H1 (cell line): ENCODE measurements at regions not wholly inside any gene's neighbourhood (a gene's known extent, or its start where the extent isn't known, plus 50 kb on each side); places are given as distances from the start of the nearest gene placed in this dataset.

ENCODE experiments used
- CTCF ChIA-PET: fragments of 300-600 bp; sonication (Branson Sonifier 250); formaldehyde crosslinking; loops from one replicate; lab custom pipeline; 2021; ENCODE audit not compliant: partially characterized antibody; lab: Charles Lee
- POLR2A ChIA-PET: fragments of 300-600 bp; sonication (Branson Sonifier 250); formaldehyde crosslinking; loops from one replicate; lab custom pipeline; 2021; ENCODE audit warnings: inconsistent platforms; ENCODE audit not compliant: partially characterized antibody; lab: Charles Lee
- DNase-seq, 2 experiments: peaks; one replicate each; pipeline versions ENCODE4 v3.0.0 to v3.0.0-alpha.2; 2010 to 2022; ENCODE audit warnings: low spot score in 2 of 2, low read depth in 1 of 2, mixed read lengths in 1 of 2
- FAIRE-seq: peaks from 2 replicates; lab custom pipeline; 2011; peaks lifted over from hg19 to GRCh38; lab: Jason Lieb, UNC
- H2AFZ ChIP-seq: 2 replicates; pipeline ENCODE4 v1.8.1; 2012; ENCODE audit warnings: low read length, inconsistent platforms
- H2AK5ac ChIP-seq: 2 replicates; pipeline ENCODE4 v1.6.1; 2013; ENCODE audit warnings: low read depth, low read length
- H2BK120ac ChIP-seq: replicated peaks from 2 replicates; pipeline ENCODE3; 2013; ENCODE audit warnings: low read depth, low read length, inconsistent platforms
- H2BK12ac ChIP-seq: 2 replicates; pipeline ENCODE4 v1.6.1; 2013; ENCODE audit warnings: low read depth, low read length
- H2BK15ac ChIP-seq: 2 replicates; pipeline ENCODE4 v1.6.1; 2013; ENCODE audit warnings: low read length
- H2BK20ac ChIP-seq: 2 replicates; pipeline ENCODE4 v1.6.1; 2013; ENCODE audit warnings: low read length
- H2BK5ac ChIP-seq: 2 replicates; pipeline ENCODE4 v1.6.1; 2013; ENCODE audit warnings: low read depth, low read length
- H3K14ac ChIP-seq: 2 replicates; pipeline ENCODE4 v1.6.1; 2013; ENCODE audit warnings: inconsistent platforms; ENCODE audit not compliant: insufficient read length
- H3K18ac ChIP-seq: 2 replicates; pipeline ENCODE4 v1.6.1; 2013; ENCODE audit warnings: low read length; ENCODE audit errors: extremely low read depth
- H3K23ac ChIP-seq: 2 replicates; pipeline ENCODE4 v1.6.1; 2013; ENCODE audit warnings: inconsistent platforms; ENCODE audit not compliant: insufficient read length
- H3K23me2 ChIP-seq: 2 replicates; pipeline ENCODE4 v1.6.1; 2013; ENCODE audit warnings: low read depth, low read length
- H3K27ac ChIP-seq: 2 replicates; pipeline ENCODE4 v1.6.1; 2011; ENCODE audit warnings: low read depth, low read length, inconsistent platforms
- H3K27me3 ChIP-seq, 4 experiments: replicated peaks in 1 of 4; 1 replicate in 1 of 4; 2 replicates in 3 of 4; pipeline versions ENCODE4 v1.6.1 to v1.8.1; 2011 to 2013; ENCODE audit warnings: low read length in 3 of 4, mild to moderate bottlenecking in 3 of 4, inconsistent platforms in 2 of 4, mixed read lengths in 2 of 4, moderate library complexity in 1 of 4; ENCODE audit not compliant: control insufficient read depth in 3 of 4, insufficient read depth in 3 of 4; ENCODE audit errors: extremely low read depth in 1 of 4
- H3K36me3 ChIP-seq, 4 experiments: 2 replicates each; pipeline versions ENCODE4 v1.6.1 to v1.8.1; 2011 to 2013; ENCODE audit warnings: mild to moderate bottlenecking in 4 of 4, low read length in 3 of 4, moderate library complexity in 2 of 4, control low read depth in 1 of 4, inconsistent platforms in 1 of 4; ENCODE audit not compliant: insufficient read depth in 4 of 4, control insufficient read depth in 2 of 4
- H3K4ac ChIP-seq: replicated peaks from 2 replicates; pipeline ENCODE3; 2013; ENCODE audit warnings: low read length, low read depth, mixed read lengths, inconsistent platforms; ENCODE audit not compliant: insufficient read length
- H3K4me1 ChIP-seq, 4 experiments: replicated peaks in 1 of 4; 1 replicate in 1 of 4; 2 replicates in 3 of 4; pipeline versions ENCODE4 v1.6.1 to v1.8.1; 2011 to 2013; ENCODE audit warnings: low read length in 3 of 4, inconsistent platforms in 2 of 4, mixed read lengths in 1 of 4; ENCODE audit not compliant: insufficient read depth in 4 of 4, control insufficient read depth in 3 of 4
- H3K4me2 ChIP-seq, 2 experiments: 2 replicates each; pipeline versions ENCODE4 v1.6.1 to v1.8.1; 2011 to 2013; ENCODE audit warnings: low read depth in 2 of 2, low read length in 2 of 2, control low read depth in 1 of 2, inconsistent platforms in 1 of 2, mild to moderate bottlenecking in 1 of 2; ENCODE audit not compliant: insufficient read depth in 1 of 2
- H3K4me3 ChIP-seq, 4 experiments: fragments of 200-600, 300-600 bp in 1 of 4; sonication (generic), shearing (Covaris generic), sonication (Bioruptor Twin) in 1 of 4; 2 replicates each; pipeline versions ENCODE4 v1.5.1 to v1.8.1; 2011 to 2016; ENCODE audit warnings: low read length in 4 of 4, low read depth in 3 of 4, control low read depth in 2 of 4, inconsistent platforms in 2 of 4, mild to moderate bottlenecking in 2 of 4, mixed read lengths in 1 of 4, moderate library complexity in 1 of 4; ENCODE audit not compliant: insufficient read depth in 2 of 4; ENCODE audit errors: extremely low read depth in 1 of 4
- H3K56ac ChIP-seq: replicated peaks from 2 replicates; pipeline ENCODE3; 2013; ENCODE audit warnings: low read depth, mild to moderate bottlenecking, mixed read lengths, low read length, inconsistent platforms; ENCODE audit not compliant: insufficient read length
- H3K79me1 ChIP-seq: 2 replicates; pipeline ENCODE4 v1.6.1; 2013; ENCODE audit warnings: low read depth, low read length, control low read depth
- H3K79me2 ChIP-seq, 2 experiments: 2 replicates each; pipeline versions ENCODE4 v1.6.1 to v1.8.1; 2012 to 2013; ENCODE audit warnings: low read length in 2 of 2, mild to moderate bottlenecking in 2 of 2, inconsistent platforms in 1 of 2; ENCODE audit not compliant: insufficient read depth in 2 of 2, control insufficient read depth in 1 of 2
- H3K9ac ChIP-seq, 4 experiments: replicated peaks in 1 of 4; 1 replicate in 1 of 4; 2 replicates in 3 of 4; pipeline versions ENCODE4 v1.6.1 to v1.8.1; 2011 to 2013; ENCODE audit warnings: low read depth in 3 of 4, low read length in 3 of 4, control low read depth in 2 of 4, mild to moderate bottlenecking in 2 of 4, moderate library complexity in 2 of 4, inconsistent platforms in 1 of 4; ENCODE audit errors: extremely low read depth in 1 of 4
- H3K9me3 ChIP-seq, 2 experiments: 2 replicates each; pipeline versions ENCODE4 v1.6.1 to v1.8.1; 2012 to 2013; ENCODE audit warnings: mild to moderate bottlenecking in 2 of 2, moderate library complexity in 2 of 2, control low read depth in 1 of 2, inconsistent platforms in 1 of 2, low read depth in 1 of 2, low read length in 1 of 2, mixed read lengths in 1 of 2; ENCODE audit not compliant: insufficient read depth in 2 of 2
- H4K20me1 ChIP-seq, 2 experiments: replicated peaks in 1 of 2; 2 replicates each; pipeline versions ENCODE3 to v1.8.1; 2011 to 2013; ENCODE audit warnings: inconsistent platforms in 2 of 2, low read length in 2 of 2, mild to moderate bottlenecking in 1 of 2; ENCODE audit not compliant: insufficient read depth in 2 of 2, control insufficient read depth in 1 of 2
- H4K5ac ChIP-seq: 2 replicates; pipeline ENCODE4 v1.6.1; 2013; ENCODE audit warnings: low read length, low read depth, mixed read lengths, inconsistent platforms; ENCODE audit not compliant: insufficient read length
- H4K8ac ChIP-seq: 2 replicates; pipeline ENCODE4 v1.8.0; 2013; ENCODE audit warnings: mild to moderate bottlenecking, moderate library complexity, low read length, inconsistent platforms; ENCODE audit not compliant: insufficient read depth; ENCODE audit errors: extremely low read depth
- H4K91ac ChIP-seq: replicated peaks from 2 replicates; pipeline ENCODE3; 2013; ENCODE audit warnings: low read length, mixed read lengths, inconsistent platforms; ENCODE audit not compliant: insufficient read length
- GTF2F1 ChIP-seq: IDR thresholded peaks from 2 replicates; pipeline ENCODE4 v1.6.1; 2012; ENCODE audit warnings: low read depth, low read length, improper control_type of control experiment, borderline replicate concordance
- HDAC6 ChIP-seq: IDR thresholded peaks from one replicate; pipeline ENCODE4 v1.7.1; 2012; ENCODE audit warnings: low read depth, mild to moderate bottlenecking, inconsistent platforms, low read length, moderate library complexity
- MAFK ChIP-seq: IDR thresholded peaks from 2 replicates; pipeline ENCODE4 v1.6.1; 2012; ENCODE audit warnings: low read depth, mild to moderate bottlenecking, improper control_type of control experiment, low read length
- POU5F1 ChIP-seq: IDR thresholded peaks from 2 replicates; pipeline ENCODE4 v1.6.1; 2011; ENCODE audit warnings: low read depth, mild to moderate bottlenecking, low read length, moderate library complexity
- SP1 ChIP-seq: IDR thresholded peaks from 2 replicates; pipeline ENCODE4 v1.6.1; 2011; ENCODE audit warnings: low read depth, low read length
- TAF1 ChIP-seq: IDR thresholded peaks from 2 replicates; pipeline ENCODE4 v1.6.1; 2011; ENCODE audit warnings: mild to moderate bottlenecking, low read depth, low read length
- ZNF274 ChIP-seq: IDR thresholded peaks from 2 replicates; pipeline ENCODE4 v1.7.0; 2012; ENCODE audit warnings: low read length, borderline replicate concordance; ENCODE audit errors: extremely low read depth
- WGBS, 2 experiments: shearing (Covaris generic) in 1 of 2; methylation state at CpG; one replicate each; pipeline versions ENCODE4 v1.1.6 to v1.1.7; 2013 to 2015; ENCODE audit warnings: low lambda C conversion rate in 2 of 2, mixed read lengths in 2 of 2, inconsistent platforms in 1 of 2, low coverage in 1 of 2, missing lambda C conversion rate in 1 of 2; ENCODE audit not compliant: insufficient replicate concordance in 2 of 2, insufficient coverage in 1 of 2, insufficient read length in 1 of 2; ENCODE audit errors: extremely low coverage in 1 of 2, missing lambda C conversion rate in 1 of 2; 5-methylcytosine and 5-hydroxymethylcytosine counted together

- POLR2A ChIA-PET = no interaction called here
- Histone ChIP-seq H3K4ac (no peak overlapping the region), H3K23ac (no peak overlapping the region), H2BK12ac (no peak overlapping the region), H3K9me3 (no peaks in the 10 kb centered on the region), H3K27me3 (no peaks in the 10 kb centered on the region), H2AK5ac (no peak overlapping the region), H3K14ac (no peak overlapping the region), H2AFZ (no peak overlapping the region), H4K91ac (no peak overlapping the region), H3K79me1 (no peaks in the 10 kb centered on the region), H4K5ac (no peak overlapping the region), H3K4me3 (no peak overlapping the region), H3K56ac (no peak overlapping the region), H2BK20ac (no peak overlapping the region), H3K4me2 (no peak overlapping the region), H4K8ac (no peak overlapping the region), H2BK120ac (no peak overlapping the region), H3K79me2 (no peaks in the 10 kb centered on the region), H2BK15ac (no peak overlapping the region), H4K20me1 (no peaks in the 10 kb centered on the region), H3K9ac (no peak overlapping the region), H3K18ac (no peak overlapping the region), H2BK5ac (no peak overlapping the region), H3K27ac (no peak overlapping the region), H3K23me2 (no peaks in the 10 kb centered on the region), H3K36me3 (no peaks in the 10 kb centered on the region), H3K4me1 (no peaks in the 10 kb centered on the region)
- no peak for FAIRE-seq
- 80% methylated on average over 1 of the region's 1 CpG; no CpG with 5 or more reads in 1 of the 2 experiments for WGBS, 2 experiments
- TF ChIP-seq HDAC6 (no peak), SP1 (no peak), MAFK (no peak), ZNF274 (no peak), POU5F1 (no peak), TAF1 (no peak), GTF2F1 (no peak)
- DNase-seq = no peak
- CTCF ChIA-PET = interaction anchor here (1.4 kb wide), 2 partner anchors 26 to 37 kb away, joined by 3 read pairs; no protein-coding TSS in a partner anchor
Measured at GRCh38 chr3:99568663-99569335, 69.6 kb upstream of the COL8A1 start.
